IPS-20b (cell line): ENCODE measurements at regions not wholly inside any gene's neighbourhood (a gene's known extent, or its start where the extent isn't known, plus 50 kb on each side); places are given as distances from the start of the nearest gene placed in this dataset.

Source experiments
- H3K27ac ChIP-seq: one replicate; pipeline ENCODE4 v1.5.1; 2013; ENCODE audit warnings: low read length
- H3K27me3 ChIP-seq: 2 replicates; pipeline ENCODE4 v1.6.1; 2013; ENCODE audit warnings: mild to moderate bottlenecking, low read length, inconsistent platforms; ENCODE audit not compliant: insufficient read depth
- H3K36me3 ChIP-seq: 2 replicates; pipeline ENCODE4 v1.6.1; 2013; ENCODE audit warnings: low read depth, mild to moderate bottlenecking, inconsistent platforms, low read length, moderate library complexity; ENCODE audit not compliant: insufficient read depth
- H3K4me1 ChIP-seq: 2 replicates; pipeline ENCODE4 v1.6.1; 2013; ENCODE audit warnings: mild to moderate bottlenecking, control low read depth, inconsistent platforms, low read length, moderate library complexity; ENCODE audit not compliant: insufficient read depth
- H3K4me3 ChIP-seq: 2 replicates; pipeline ENCODE4 v1.5.1; 2013; ENCODE audit warnings: mild to moderate bottlenecking, low read length, inconsistent platforms
- H3K9ac ChIP-seq: 2 replicates; pipeline ENCODE4 v1.6.1; 2013; ENCODE audit warnings: low read depth, mild to moderate bottlenecking, inconsistent platforms, low read length, moderate library complexity
- H3K9me3 ChIP-seq: 2 replicates; pipeline ENCODE4 v1.6.1; 2013; ENCODE audit warnings: mild to moderate bottlenecking, low read depth, low read length, inconsistent platforms; ENCODE audit not compliant: insufficient read depth

- Histone ChIP-seq H3K4me3 (no peak overlapping the region), H3K36me3 (no peaks in the 10 kb centered on the region), H3K4me1 (no peaks in the 10 kb centered on the region), H3K27me3 (no peaks in the 10 kb centered on the region), H3K9me3 (no peaks in the 10 kb centered on the region; the same call in none of the 2 replicates), H3K9ac (no peak overlapping the region), H3K27ac (no peak overlapping the region)
Observed at GRCh38 chr2:226508683-226509082, 290.9 kb downstream of the IRS1 start.

- no peaks in the 10 kb centered on the region for H3K4me1 ChIP-seq
- H3K4me3 ChIP-seq = no peak overlapping the region
- H3K9me3 ChIP-seq = no peaks in the 10 kb centered on the region; the same call in none of the 2 replicates
- H3K36me3 ChIP-seq = no peaks in the 10 kb centered on the region
- no peak overlapping the region for H3K27ac ChIP-seq
- H3K9ac ChIP-seq = no peak overlapping the region
- no peaks in the 10 kb centered on the region for H3K27me3 ChIP-seq
Observed at GRCh38 chr2:226508005-226508404, 291.6 kb downstream of the IRS1 start.

- Histone ChIP-seq H3K9me3 (no peaks in the 10 kb centered on the region), H3K9ac (no peak overlapping the region), H3K4me3 (no peak overlapping the region), H3K27me3 (no peaks in the 10 kb centered on the region), H3K36me3 (no peaks in the 10 kb centered on the region), H3K27ac (no peak overlapping the region), H3K4me1 (no peaks in the 10 kb centered on the region; the same call in 1 of the 2 replicates)
Observed at GRCh38 chr2:226497146-226497909, 302.3 kb downstream of the IRS1 start.

- H3K27ac ChIP-seq = no peak overlapping the region
- no peaks in the 10 kb centered on the region for H3K27me3 ChIP-seq
- no peaks in the 10 kb centered on the region; the same call in 1 of the 2 replicates for H3K4me1 ChIP-seq
- no peaks in the 10 kb centered on the region for H3K36me3 ChIP-seq
- no peaks in the 10 kb centered on the region for H3K9me3 ChIP-seq
- H3K4me3 ChIP-seq = no peak overlapping the region
- H3K9ac ChIP-seq = no peak overlapping the region
Observed at GRCh38 chr2:226496273-226496550, 303.4 kb downstream of the IRS1 start.

GRCh38 chr2:226495466-226496272, 304.0 kb downstream of the IRS1 start:
- Histone ChIP-seq H3K4me3 (no peak overlapping the region), H3K36me3 (no peaks in the 10 kb centered on the region), H3K9ac (no peak overlapping the region), H3K27me3 (no peaks in the 10 kb centered on the region), H3K9me3 (no peaks in the 10 kb centered on the region), H3K4me1 (no peaks in the 10 kb centered on the region; the same call in 1 of the 2 replicates), H3K27ac (no peak overlapping the region)

GRCh38 chr2:226491112-226491511, 308.5 kb downstream of the IRS1 start:
- no peaks in the 10 kb centered on the region; the same call in 1 of the 2 replicates for H3K4me1 ChIP-seq
- no peaks in the 10 kb centered on the region for H3K9me3 ChIP-seq
- H3K27me3 ChIP-seq = no peaks in the 10 kb centered on the region
- H3K9ac ChIP-seq = no peak overlapping the region
- H3K4me3 ChIP-seq = no peak overlapping the region
- no peak overlapping the region for H3K27ac ChIP-seq
- no peaks in the 10 kb centered on the region for H3K36me3 ChIP-seq

GRCh38 chr2:226489775-226490541, 309.7 kb downstream of the IRS1 start:
- Histone ChIP-seq H3K9ac (no peak overlapping the region), H3K27ac (no peak overlapping the region), H3K4me1 (no peaks in the 10 kb centered on the region; the same call in 1 of the 2 replicates), H3K9me3 (no peaks in the 10 kb centered on the region), H3K36me3 (no peaks in the 10 kb centered on the region), H3K27me3 (no peaks in the 10 kb centered on the region), H3K4me3 (no peak overlapping the region)

- Histone ChIP-seq H3K9ac (no peak overlapping the region), H3K4me3 (no peak overlapping the region), H3K36me3 (no peaks in the 10 kb centered on the region), H3K27me3 (no peaks in the 10 kb centered on the region), H3K27ac (no peak overlapping the region), H3K9me3 (no peaks in the 10 kb centered on the region), H3K4me1 (peaks cover 16% of the 10 kb centered on the region)
Observed at GRCh38 chr2:226488034-226488433, 311.6 kb downstream of the IRS1 start.

GRCh38 chr2:226487573-226487972, 312.0 kb downstream of the IRS1 start:
- H3K27me3 ChIP-seq = no peaks in the 10 kb centered on the region
- H3K36me3 ChIP-seq = no peaks in the 10 kb centered on the region
- no peak overlapping the region for H3K27ac ChIP-seq
- no peak overlapping the region for H3K9ac ChIP-seq
- no peak overlapping the region for H3K4me3 ChIP-seq
- H3K9me3 ChIP-seq = no peaks in the 10 kb centered on the region
- peaks cover 21% of the 10 kb centered on the region for H3K4me1 ChIP-seq

GRCh38 chr2:226483745-226484619, 315.6 kb downstream of the IRS1 start:
- Histone ChIP-seq H3K9me3 (no peaks in the 10 kb centered on the region), H3K27me3 (no peaks in the 10 kb centered on the region), H3K36me3 (no peaks in the 10 kb centered on the region), H3K4me1 (peaks cover 39% of the 10 kb centered on the region), H3K4me3 (peak overlapping the region; percentile 30; the same call in 1 of the 2 replicates), H3K27ac (peak overlapping the region; percentile 67), H3K9ac (peak overlapping the region; percentile 63)

GRCh38 chr2:226483143-226483542, 316.5 kb downstream of the IRS1 start:
- Histone ChIP-seq H3K9ac (peak overlapping the region; percentile 63; the same call in 1 of the 2 replicates), H3K27ac (peak overlapping the region; percentile 67), H3K27me3 (no peaks in the 10 kb centered on the region), H3K36me3 (no peaks in the 10 kb centered on the region), H3K9me3 (no peaks in the 10 kb centered on the region), H3K4me3 (no peak overlapping the region), H3K4me1 (peaks cover 42% of the 10 kb centered on the region)
